ENCODE measurements at regions not wholly inside any gene's neighbourhood (a gene's known extent, or its start where the extent isn't known, plus 50 kb on each side); places are given as distances from the start of the nearest gene placed in this dataset.

DNA sequence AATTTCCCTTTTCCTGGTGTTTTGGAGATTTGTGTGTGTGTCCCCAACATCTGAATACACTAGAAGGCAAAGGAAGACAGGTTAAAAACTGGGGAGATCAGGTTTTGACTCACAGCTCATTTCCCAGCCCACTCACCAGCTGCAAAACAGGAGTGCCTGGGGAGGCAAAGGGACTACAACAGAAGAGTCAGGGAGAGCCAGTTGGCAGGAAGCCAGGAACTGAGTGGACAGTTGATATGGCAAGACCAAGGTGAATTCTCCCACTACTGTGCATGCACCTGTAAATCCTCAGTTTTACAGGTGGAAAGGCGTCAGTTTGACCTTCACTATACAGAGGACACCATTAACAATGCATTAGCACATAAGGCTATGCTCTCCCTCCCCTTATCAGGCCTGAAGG, 901.5 kb upstream of the SEMA6D start (continued):
- no peak for TF ChIP-seq POLR2A (IDR thresholded peaks at IDR 0.05; ENCODE audit: control extremely low read depth in 1 of 2, low read depth in 2 of 2, low read length in 2 of 2)

DNA sequence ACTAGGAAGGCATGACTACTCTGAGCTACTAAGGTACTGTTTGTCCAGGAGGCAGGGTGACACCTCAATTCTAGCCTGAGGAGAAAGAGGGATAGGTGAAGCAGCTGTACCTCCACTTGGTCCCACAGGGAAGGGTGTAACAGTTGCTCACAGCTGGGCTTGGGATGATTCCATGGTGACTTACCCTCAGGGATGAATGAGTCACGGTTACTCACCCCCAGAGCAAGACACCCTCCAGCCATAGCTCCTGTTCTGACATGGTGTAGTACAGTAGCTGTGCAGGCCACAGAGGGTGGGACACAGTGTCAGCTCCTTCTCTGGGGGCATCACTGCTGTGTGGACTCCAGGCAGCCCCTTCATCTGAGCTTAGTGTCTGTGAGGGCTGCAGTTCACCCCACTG, 868.6 kb upstream of the SEMA6D start:
- Histone ChIP-seq H3K18ac (ENCODE audit: extremely low read depth, low read length) (no peak overlapping the region), H3K4me1 (replicated peaks in 1 of 4; ENCODE audit: control insufficient read depth in 3 of 4, insufficient read depth in 4 of 4, low read length in 3 of 4) (no peaks in the 10 kb centered on the region), H4K91ac (replicated peaks; ENCODE audit: insufficient read length, low read length) (no peak overlapping the region), H3K56ac (replicated peaks; ENCODE audit: insufficient read length, low read depth, low read length) (no peak overlapping the region), H3K9me3 (ENCODE audit: insufficient read depth in 2 of 2, low read depth in 1 of 2, low read length in 1 of 2) (peaks cover 8 to 12% of the 10 kb centered on the region in 2 experiments; a peak in 3 of 4 replicates), H3K23me2 (ENCODE audit: low read depth, low read length) (no peaks in the 10 kb centered on the region), H2AK5ac (ENCODE audit: low read depth, low read length) (no peak overlapping the region), H3K9ac (replicated peaks in 1 of 4; ENCODE audit: extremely low read depth in 1 of 4, low read depth in 3 of 4, low read length in 3 of 4) (no peak overlapping the region), H3K27ac (ENCODE audit: low read depth, low read length) (no peak overlapping the region), H2BK5ac (ENCODE audit: low read depth, low read length) (no peak overlapping the region), H2BK120ac (replicated peaks; ENCODE audit: low read depth, low read length) (no peak overlapping the region), H3K27me3 (replicated peaks in 1 of 4; ENCODE audit: control insufficient read depth in 3 of 4, extremely low read depth in 1 of 4, insufficient read depth in 3 of 4, low read length in 3 of 4) (no peaks in the 10 kb centered on the region), H4K20me1 (replicated peaks in 1 of 2; ENCODE audit: control insufficient read depth in 1 of 2, insufficient read depth in 2 of 2, low read length in 2 of 2) (no peaks in the 10 kb centered on the region), H3K14ac (ENCODE audit: insufficient read length) (no peak overlapping the region), H4K8ac (ENCODE audit: extremely low read depth, insufficient read depth, low read length) (no peak overlapping the region), H3K4me2 (ENCODE audit: insufficient read depth in 1 of 2, low read depth in 2 of 2, low read length in 2 of 2) (no peak overlapping the region), H2AFZ (ENCODE audit: low read length) (no peak overlapping the region), H2BK15ac (ENCODE audit: low read length) (no peak overlapping the region), H3K79me2 (ENCODE audit: control insufficient read depth in 1 of 2, insufficient read depth in 2 of 2, low read length in 2 of 2) (no peaks in the 10 kb centered on the region), H3K4ac (replicated peaks; ENCODE audit: insufficient read length, low read depth, low read length) (no peak overlapping the region), H3K23ac (ENCODE audit: insufficient read length) (no peak overlapping the region), H2BK20ac (ENCODE audit: low read length) (no peak overlapping the region), H3K4me3 (ENCODE audit: extremely low read depth in 1 of 4, insufficient read depth in 2 of 4, low read depth in 3 of 4, low read length in 4 of 4) (no peak overlapping the region), H3K36me3 (ENCODE audit: control insufficient read depth in 2 of 4, insufficient read depth in 4 of 4, low read length in 3 of 4) (no peaks in the 10 kb centered on the region), H2BK12ac (ENCODE audit: low read depth, low read length) (no peak overlapping the region), H4K5ac (ENCODE audit: insufficient read length, low read depth, low read length) (no peak overlapping the region), H3K79me1 (ENCODE audit: low read depth, low read length) (no peaks in the 10 kb centered on the region)
- WGBS, 2 experiments (ENCODE audit: extremely low coverage in 1 of 2, insufficient coverage in 1 of 2, insufficient read length in 1 of 2, insufficient replicate concordance in 2 of 2, low coverage in 1 of 2, low lambda C conversion rate in 2 of 2, missing lambda C conversion rate in 1 of 2), result 100% methylated on average over 1 of the region's 1 CpG; no CpG with 5 or more reads in 1 of the 2 experiments
- FAIRE-seq, result no peak
- POLR2A ChIA-PET (ENCODE audit: partially characterized antibody), result no interaction called here
- CTCF ChIA-PET (ENCODE audit: partially characterized antibody), result interaction anchor here (1.0 to 1.3 kb wide), 2 partner anchors 16 to 537 kb away, joined by 3 to 4 read pairs; no protein-coding TSS in a partner anchor
- no peak for DNase-seq (ENCODE audit: low read depth in 1 of 2, low spot score in 2 of 2)
- TF ChIP-seq RNF2 (IDR thresholded peaks at IDR 0.05; ENCODE audit: borderline replicate concordance, low read depth, low read length, missing control alignments, poor library complexity, severe bottlenecking) (no peak), CBX8 (IDR thresholded peaks at IDR 0.05; ENCODE audit: borderline replicate concordance, low read depth, low read length) (no peak), SIN3A (conservative IDR thresholded peaks at IDR 0.05 in 1 of 2, IDR thresholded peaks at IDR 0.05 in 1 of 2; ENCODE audit: low read depth in 1 of 2, low read length in 2 of 2) (no peak), CHD2 (IDR thresholded peaks at IDR 0.05; ENCODE audit: low read length) (no peak), CREB1 (IDR thresholded peaks at IDR 0.05) (no peak), SP4 (IDR thresholded peaks at IDR 0.05; ENCODE audit: low read length) (no peak), GTF2F1 (IDR thresholded peaks at IDR 0.05; ENCODE audit: borderline replicate concordance, low read depth, low read length) (no peak), EZH2 (IDR thresholded peaks at IDR 0.05; ENCODE audit: low read depth, low read length, severe bottlenecking) (no peak), FOSL1 (IDR thresholded peaks at IDR 0.05; ENCODE audit: insufficient read depth, low read depth, low read length) (no peak), YY1 (IDR thresholded peaks at IDR 0.05; ENCODE audit: low read depth, low read length) (no peak)
- TF ChIP-seq, protein P1, sequence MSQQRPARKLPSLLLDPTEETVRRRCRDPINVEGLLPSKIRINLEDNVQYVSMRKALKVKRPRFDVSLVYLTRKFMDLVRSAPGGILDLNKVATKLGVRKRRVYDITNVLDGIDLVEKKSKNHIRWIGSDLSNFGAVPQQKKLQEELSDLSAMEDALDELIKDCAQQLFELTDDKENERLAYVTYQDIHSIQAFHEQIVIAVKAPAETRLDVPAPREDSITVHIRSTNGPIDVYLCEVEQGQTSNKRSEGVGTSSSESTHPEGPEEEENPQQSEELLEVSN (IDR thresholded peaks at IDR 0.05), result no peak
- TF ChIP-seq, protein P2, sequence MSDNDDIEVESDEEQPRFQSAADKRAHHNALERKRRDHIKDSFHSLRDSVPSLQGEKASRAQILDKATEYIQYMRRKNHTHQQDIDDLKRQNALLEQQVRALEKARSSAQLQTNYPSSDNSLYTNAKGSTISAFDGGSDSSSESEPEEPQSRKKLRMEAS (IDR thresholded peaks at IDR 0.05), result no peak

Data from H1 (cell line).